ENCODE measurements at regions not wholly inside any gene's neighbourhood (a gene's known extent, or its start where the extent isn't known, plus 50 kb on each side); places are given as distances from the start of the nearest gene placed in this dataset.

DNA sequence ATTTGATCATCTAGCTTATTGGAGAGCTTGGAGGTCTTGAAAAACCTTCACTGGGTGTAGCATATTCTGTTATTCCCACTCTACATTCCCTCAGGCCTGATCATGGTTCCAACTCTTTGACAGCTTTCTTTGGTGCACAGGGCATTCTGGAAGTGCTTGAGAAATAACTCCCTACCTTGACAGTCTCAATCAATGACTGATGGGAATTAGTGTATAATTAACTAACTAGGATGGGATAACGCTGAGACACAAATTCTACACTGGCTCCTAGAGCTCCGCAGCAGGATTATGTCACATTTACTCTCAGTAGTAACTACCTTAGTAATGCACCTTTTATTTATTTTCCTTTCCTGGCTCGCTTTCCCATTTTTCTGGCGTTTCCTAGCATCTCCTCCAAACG lies 236.4 kb downstream of the MAP2K6 start:
- H4K20me1 ChIP-seq (ENCODE audit: insufficient read depth), result no peaks in the 10 kb centered on the region
- ChIA-PET CTCF (no interaction called here), POLR2A (no interaction called here)
- H3K4me1 ChIP-seq (ENCODE audit: control insufficient read depth in 1 of 2, insufficient read depth in 2 of 2, low read depth in 1 of 2, low read length in 1 of 2), result peaks cover 3 to 4% of the 10 kb centered on the region in 2 experiments; a peak in 2 of 4 replicates
- no peak overlapping the region for H3K4me3 ChIP-seq (ENCODE audit: low read depth in 2 of 2, low read length in 1 of 2)
- H3K9me2 ChIP-seq, result no peaks in the 10 kb centered on the region
- no peaks in the 10 kb centered on the region for H3K79me2 ChIP-seq (ENCODE audit: insufficient read depth)
- H3K9me3 ChIP-seq, result no peaks in the 10 kb centered on the region
- H3K4me2 ChIP-seq, result no peak overlapping the region
- H3K36me3 ChIP-seq (replicated peaks in 1 of 2; ENCODE audit: control insufficient read depth in 1 of 2, insufficient read depth in 2 of 2, low read length in 1 of 2), result no peaks in the 10 kb centered on the region
- 82% methylated on average over 5 of the region's 5 CpGs for WGBS (ENCODE audit: low lambda C conversion rate)
- H2AFZ ChIP-seq (ENCODE audit: low read depth), result no peak overlapping the region
- H3K27me3 ChIP-seq (ENCODE audit: insufficient read depth), result no peaks in the 10 kb centered on the region
- peaks cover 17% of the 10 kb centered on the region for H3F3A ChIP-seq (replicated peaks; ENCODE audit: insufficient read depth)
- DNase-seq, result no peak
- H3K9ac ChIP-seq, result no peak overlapping the region
- H3K27ac ChIP-seq (ENCODE audit: low read depth in 2 of 2, low read length in 1 of 2), result no peak overlapping the region
- no peak for TF ChIP-seq YY1 (IDR thresholded peaks at IDR 0.05; ENCODE audit: low read depth)
- TF ChIP-seq, protein P1, sequence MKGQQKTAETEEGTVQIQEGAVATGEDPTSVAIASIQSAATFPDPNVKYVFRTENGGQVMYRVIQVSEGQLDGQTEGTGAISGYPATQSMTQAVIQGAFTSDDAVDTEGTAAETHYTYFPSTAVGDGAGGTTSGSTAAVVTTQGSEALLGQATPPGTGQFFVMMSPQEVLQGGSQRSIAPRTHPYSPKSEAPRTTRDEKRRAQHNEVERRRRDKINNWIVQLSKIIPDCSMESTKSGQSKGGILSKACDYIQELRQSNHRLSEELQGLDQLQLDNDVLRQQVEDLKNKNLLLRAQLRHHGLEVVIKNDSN (IDR thresholded peaks at IDR 0.05; ENCODE audit: borderline replicate concordance, low read depth), result no peak
- no peak for TF ChIP-seq SIN3A (IDR thresholded peaks at IDR 0.05; ENCODE audit: borderline replicate concordance, low read depth, low read length)
- TF ChIP-seq, protein P2, sequence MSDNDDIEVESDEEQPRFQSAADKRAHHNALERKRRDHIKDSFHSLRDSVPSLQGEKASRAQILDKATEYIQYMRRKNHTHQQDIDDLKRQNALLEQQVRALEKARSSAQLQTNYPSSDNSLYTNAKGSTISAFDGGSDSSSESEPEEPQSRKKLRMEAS (IDR thresholded peaks at IDR 0.05; ENCODE audit: low read depth), result no peak
- no peak for TF ChIP-seq FOXM1 (IDR thresholded peaks at IDR 0.05; ENCODE audit: low read depth)
- no peak for TF ChIP-seq ELF1 (IDR thresholded peaks at IDR 0.05)
- TF ChIP-seq, protein P3, sequence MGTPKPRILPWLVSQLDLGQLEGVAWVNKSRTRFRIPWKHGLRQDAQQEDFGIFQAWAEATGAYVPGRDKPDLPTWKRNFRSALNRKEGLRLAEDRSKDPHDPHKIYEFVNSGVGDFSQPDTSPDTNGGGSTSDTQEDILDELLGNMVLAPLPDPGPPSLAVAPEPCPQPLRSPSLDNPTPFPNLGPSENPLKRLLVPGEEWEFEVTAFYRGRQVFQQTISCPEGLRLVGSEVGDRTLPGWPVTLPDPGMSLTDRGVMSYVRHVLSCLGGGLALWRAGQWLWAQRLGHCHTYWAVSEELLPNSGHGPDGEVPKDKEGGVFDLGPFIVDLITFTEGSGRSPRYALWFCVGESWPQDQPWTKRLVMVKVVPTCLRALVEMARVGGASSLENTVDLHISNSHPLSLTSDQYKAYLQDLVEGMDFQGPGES (IDR thresholded peaks at IDR 0.05; ENCODE audit: low read depth, low read length), result no peak
- TF ChIP-seq, protein P4, sequence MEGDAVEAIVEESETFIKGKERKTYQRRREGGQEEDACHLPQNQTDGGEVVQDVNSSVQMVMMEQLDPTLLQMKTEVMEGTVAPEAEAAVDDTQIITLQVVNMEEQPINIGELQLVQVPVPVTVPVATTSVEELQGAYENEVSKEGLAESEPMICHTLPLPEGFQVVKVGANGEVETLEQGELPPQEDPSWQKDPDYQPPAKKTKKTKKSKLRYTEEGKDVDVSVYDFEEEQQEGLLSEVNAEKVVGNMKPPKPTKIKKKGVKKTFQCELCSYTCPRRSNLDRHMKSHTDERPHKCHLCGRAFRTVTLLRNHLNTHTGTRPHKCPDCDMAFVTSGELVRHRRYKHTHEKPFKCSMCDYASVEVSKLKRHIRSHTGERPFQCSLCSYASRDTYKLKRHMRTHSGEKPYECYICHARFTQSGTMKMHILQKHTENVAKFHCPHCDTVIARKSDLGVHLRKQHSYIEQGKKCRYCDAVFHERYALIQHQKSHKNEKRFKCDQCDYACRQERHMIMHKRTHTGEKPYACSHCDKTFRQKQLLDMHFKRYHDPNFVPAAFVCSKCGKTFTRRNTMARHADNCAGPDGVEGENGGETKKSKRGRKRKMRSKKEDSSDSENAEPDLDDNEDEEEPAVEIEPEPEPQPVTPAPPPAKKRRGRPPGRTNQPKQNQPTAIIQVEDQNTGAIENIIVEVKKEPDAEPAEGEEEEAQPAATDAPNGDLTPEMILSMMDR (IDR thresholded peaks at IDR 0.05), result no peak
- TF ChIP-seq, protein P5, sequence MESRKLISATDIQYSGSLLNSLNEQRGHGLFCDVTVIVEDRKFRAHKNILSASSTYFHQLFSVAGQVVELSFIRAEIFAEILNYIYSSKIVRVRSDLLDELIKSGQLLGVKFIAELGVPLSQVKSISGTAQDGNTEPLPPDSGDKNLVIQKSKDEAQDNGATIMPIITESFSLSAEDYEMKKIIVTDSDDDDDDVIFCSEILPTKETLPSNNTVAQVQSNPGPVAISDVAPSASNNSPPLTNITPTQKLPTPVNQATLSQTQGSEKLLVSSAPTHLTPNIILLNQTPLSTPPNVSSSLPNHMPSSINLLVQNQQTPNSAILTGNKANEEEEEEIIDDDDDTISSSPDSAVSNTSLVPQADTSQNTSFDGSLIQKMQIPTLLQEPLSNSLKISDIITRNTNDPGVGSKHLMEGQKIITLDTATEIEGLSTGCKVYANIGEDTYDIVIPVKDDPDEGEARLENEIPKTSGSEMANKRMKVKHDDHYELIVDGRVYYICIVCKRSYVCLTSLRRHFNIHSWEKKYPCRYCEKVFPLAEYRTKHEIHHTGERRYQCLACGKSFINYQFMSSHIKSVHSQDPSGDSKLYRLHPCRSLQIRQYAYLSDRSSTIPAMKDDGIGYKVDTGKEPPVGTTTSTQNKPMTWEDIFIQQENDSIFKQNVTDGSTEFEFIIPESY (IDR thresholded peaks at IDR 0.05; ENCODE audit: borderline replicate concordance, low read depth), result no peak
- no peak for TF ChIP-seq MXI1 (IDR thresholded peaks at IDR 0.05; ENCODE audit: low read depth, low read length)
- no peak for TF ChIP-seq RXRA (IDR thresholded peaks at IDR 0.05; ENCODE audit: borderline replicate concordance, low read depth)

DNA sequence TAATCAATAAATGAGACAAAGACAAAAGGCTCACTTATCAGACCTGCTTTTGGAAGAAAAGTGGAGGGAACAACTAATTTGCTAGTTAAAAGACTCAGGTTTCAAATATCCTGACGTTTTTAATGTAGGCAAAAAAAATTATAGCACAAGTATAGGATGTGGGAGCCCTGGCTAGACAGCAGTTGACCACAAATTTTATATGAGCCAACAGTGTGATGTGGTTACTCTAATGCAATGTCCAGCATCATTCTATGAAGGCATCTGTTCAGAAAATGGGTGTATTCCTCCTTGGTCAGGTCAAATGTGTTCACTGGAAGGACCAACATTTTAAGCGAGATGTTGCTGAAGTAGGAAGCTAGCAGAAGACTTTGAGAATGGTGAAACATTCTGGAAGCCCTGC lies 237.4 kb downstream of the MAP2K6 start:
- Histone ChIP-seq H3K9me2 (no peaks in the 10 kb centered on the region), H3K4me1 (ENCODE audit: control insufficient read depth in 1 of 2, insufficient read depth in 2 of 2, low read depth in 1 of 2, low read length in 1 of 2) (peaks cover 3 to 4% of the 10 kb centered on the region in 2 experiments; a peak in 2 of 4 replicates), H3K79me2 (ENCODE audit: insufficient read depth) (no peaks in the 10 kb centered on the region), H3K9ac (no peak overlapping the region), H4K20me1 (ENCODE audit: insufficient read depth) (no peaks in the 10 kb centered on the region), H2AFZ (ENCODE audit: low read depth) (no peak overlapping the region), H3K9me3 (no peaks in the 10 kb centered on the region), H3K4me2 (no peak overlapping the region), H3K36me3 (replicated peaks in 1 of 2; ENCODE audit: control insufficient read depth in 1 of 2, insufficient read depth in 2 of 2, low read length in 1 of 2) (no peaks in the 10 kb centered on the region), H3F3A (replicated peaks; ENCODE audit: insufficient read depth) (peaks cover 27% of the 10 kb centered on the region), H3K27me3 (ENCODE audit: insufficient read depth) (no peaks in the 10 kb centered on the region), H3K4me3 (ENCODE audit: low read depth in 2 of 2, low read length in 1 of 2) (no peak overlapping the region), H3K27ac (ENCODE audit: low read depth in 2 of 2, low read length in 1 of 2) (no peak overlapping the region)
- DNase-seq, result no peak
- ChIA-PET CTCF (interaction anchor here (0.8 kb wide), 1 partner anchor 126 kb away, joined by 3 read pairs; no protein-coding TSS in a partner anchor), POLR2A (no interaction called here)
- WGBS (ENCODE audit: low lambda C conversion rate), result 64% methylated on average over 2 of the region's 2 CpGs
- no peak for TF ChIP-seq TEAD4 (IDR thresholded peaks at IDR 0.05; ENCODE audit: borderline replicate concordance, insufficient read depth)
- TF ChIP-seq TCF12 (IDR thresholded peaks at IDR 0.05), result no peak
- TF ChIP-seq FOXJ3 (CRISPR knock-in tag; IDR thresholded peaks at IDR 0.05), result no peak
- TF ChIP-seq RFX5 (IDR thresholded peaks at IDR 0.05; ENCODE audit: low read length), result no peak
- TF ChIP-seq, protein P2 (IDR thresholded peaks at IDR 0.05; ENCODE audit: low read depth), result no peak
- TF ChIP-seq, protein P5 (IDR thresholded peaks at IDR 0.05; ENCODE audit: borderline replicate concordance, low read depth), result no peak
- no peak for TF ChIP-seq GABPA (IDR thresholded peaks at IDR 0.05; ENCODE audit: low read depth)
- TF ChIP-seq NRF1 (IDR thresholded peaks at IDR 0.05; ENCODE audit: low read depth, low read length), result no peak
- TF ChIP-seq RAD21 (IDR thresholded peaks at IDR 0.05; ENCODE audit: low read length), result no peak
- TF ChIP-seq SIN3A (IDR thresholded peaks at IDR 0.05; ENCODE audit: borderline replicate concordance, low read depth, low read length), result no peak
- no peak for TF ChIP-seq ELF1 (IDR thresholded peaks at IDR 0.05)
- TF ChIP-seq, protein P3 (IDR thresholded peaks at IDR 0.05; ENCODE audit: low read depth, low read length), result no peak

All from SK-N-SH (cell line).